ENCODE measurements at regions not wholly inside any gene's neighbourhood (a gene's known extent, or its start where the extent isn't known, plus 50 kb on each side); places are given as distances from the start of the nearest gene placed in this dataset.

- TF ChIP-seq CTCF (tag by site-specific recombination; IDR thresholded peaks at IDR 0.05): no peak
- no peak for TF ChIP-seq MZF1 (tag by site-specific recombination; IDR thresholded peaks at IDR 0.05; ENCODE audit: borderline replicate concordance)
Measured at GRCh38 chr4:13728761-13729160, 101.2 kb upstream of the BOD1L1 start.

Measured in HEK293 (cell line).